Small intestine (tissue), 7 donors: ENCODE measurements at regions not wholly inside any gene's neighbourhood (a gene's known extent, or its start where the extent isn't known, plus 50 kb on each side); places are given as distances from the start of the nearest gene placed in this dataset.

ENCODE experiments used
- DNase-seq, 2 donors: peaks; one replicate each; pipeline versions ENCODE4 v3.0.0 to v3.0.0-alpha.2; 2013
- FAIRE-seq: peaks from 2 replicates; lab custom pipeline; 2012; peaks lifted over from hg19 to GRCh38; lab: Jason Lieb, UNC
- H3K27ac ChIP-seq, 3 donors: one replicate each; pipeline ENCODE4 v1.5.1; 2013; ENCODE audit warnings: low read length in 2 of 3, mild to moderate bottlenecking in 2 of 3, control low read depth in 1 of 3, inconsistent platforms in 1 of 3, low read depth in 1 of 3, moderate library complexity in 1 of 3
- H3K27me3 ChIP-seq, 3 donors: one replicate each; pipeline ENCODE4 v1.6.1; 2013; ENCODE audit warnings: low read length in 3 of 3, inconsistent platforms in 1 of 3; ENCODE audit not compliant: control insufficient read depth in 3 of 3, insufficient read depth in 3 of 3
- H3K36me3 ChIP-seq, 3 donors: one replicate each; pipeline ENCODE4 v1.6.1; 2013; ENCODE audit warnings: low read length in 3 of 3, inconsistent platforms in 1 of 3, low read depth in 1 of 3, mild to moderate bottlenecking in 1 of 3, moderate library complexity in 1 of 3; ENCODE audit not compliant: control insufficient read depth in 3 of 3, insufficient read depth in 2 of 3
- H3K4me1 ChIP-seq, 3 donors: one replicate each; pipeline ENCODE4 v1.6.1; 2013; ENCODE audit warnings: low read length in 2 of 3, inconsistent platforms in 1 of 3, low read depth in 1 of 3, mild to moderate bottlenecking in 1 of 3, moderate library complexity in 1 of 3; ENCODE audit not compliant: control insufficient read depth in 3 of 3, insufficient read depth in 2 of 3
- H3K4me3 ChIP-seq, 3 donors: one replicate each; pipeline ENCODE4 v1.5.1; 2013; ENCODE audit warnings: low read length in 3 of 3, control low read depth in 1 of 3, inconsistent platforms in 1 of 3, low read depth in 1 of 3, mild to moderate bottlenecking in 1 of 3, moderate library complexity in 1 of 3
- H3K9me3 ChIP-seq, 2 donors: one replicate each; pipeline ENCODE4 v1.6.1; 2013; ENCODE audit warnings: low read depth in 1 of 2, low read length in 1 of 2; ENCODE audit not compliant: control insufficient read depth in 2 of 2, insufficient read depth in 1 of 2
- WGBS, 3 donors: extraction: QIAGEN DNeasy Blood & Tissue Kit; methylation state at CpG; one replicate each; pipeline ENCODE4 v1.1.7; 2013; 5-methylcytosine and 5-hydroxymethylcytosine counted together
- donor health status: healthy with polysubstance abuse.
- donor health status: control.
- donor health status: control.
- donor health status: Bipolar disorder and iron deficiency.
- donor health status: healthy.

DNA sequence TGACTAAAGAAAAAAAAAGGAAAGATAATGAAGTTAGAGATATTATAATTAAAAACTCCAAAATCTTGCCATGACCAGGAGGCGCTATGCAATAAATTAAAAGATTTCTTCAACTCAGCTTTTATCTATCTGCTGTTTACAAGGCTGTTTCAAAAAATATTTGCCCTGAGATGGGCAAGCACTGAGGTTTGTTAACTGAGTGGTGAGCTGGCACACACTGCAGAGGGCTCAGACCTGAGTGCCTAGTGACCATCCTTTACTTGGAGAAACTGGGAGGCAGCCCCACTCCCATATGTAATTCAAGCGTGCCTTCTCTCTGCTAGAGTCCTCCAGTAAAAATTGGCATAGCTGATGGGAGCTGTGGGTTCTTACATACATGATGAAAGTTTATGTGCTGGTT, 198.7 kb upstream of the TBC1D5 start:
- Histone ChIP-seq H3K27ac (no peak overlapping the region), H3K36me3 (no peaks in the 10 kb centered on the region), H3K9me3 (no peaks in the 10 kb centered on the region), H3K4me1 (no peaks in the 10 kb centered on the region), H3K4me3 (no peak overlapping the region), H3K27me3 (no peaks in the 10 kb centered on the region)
- no peak for FAIRE-seq
- 87 to 94% (median 94%) methylated on average over 2 of the region's 2 CpGs for WGBS, 3 donors
- no peak for DNase-seq

DNA sequence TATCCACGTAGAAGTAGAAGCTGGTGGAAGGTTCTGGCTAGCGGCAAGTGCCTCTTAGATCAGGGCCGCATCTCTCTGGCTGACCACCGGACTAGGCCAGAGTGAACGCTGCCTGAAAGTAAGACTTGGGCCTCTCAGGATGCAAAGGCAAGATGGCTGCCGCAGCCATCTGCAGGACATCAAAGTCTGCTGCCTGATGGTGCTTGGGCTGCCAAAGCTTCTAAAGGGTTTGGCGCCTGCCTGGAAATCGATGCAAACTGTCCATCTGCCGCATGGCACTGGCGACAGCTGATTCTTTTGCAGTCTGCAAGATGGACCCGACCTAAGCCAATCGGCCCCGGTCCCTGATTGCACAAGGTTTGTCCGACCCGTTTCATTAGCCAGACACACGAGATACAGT, 196.7 kb upstream of the TBC1D5 start:
- WGBS, 3 donors, result 94 to 96% (median 94%) methylated on average over 16 of the region's 16 CpGs
- H3K4me3 ChIP-seq, result no peak overlapping the region
- no peaks in the 10 kb centered on the region for H3K36me3 ChIP-seq
- no peaks in the 10 kb centered on the region for H3K27me3 ChIP-seq
- DNase-seq (no peak), FAIRE-seq (no peak)
- H3K4me1 ChIP-seq, result peaks cover 0 to 4% (median 0%) of the 10 kb centered on the region in 3 donors
- H3K9me3 ChIP-seq, result no peaks in the 10 kb centered on the region
- no peak overlapping the region for H3K27ac ChIP-seq

DNA sequence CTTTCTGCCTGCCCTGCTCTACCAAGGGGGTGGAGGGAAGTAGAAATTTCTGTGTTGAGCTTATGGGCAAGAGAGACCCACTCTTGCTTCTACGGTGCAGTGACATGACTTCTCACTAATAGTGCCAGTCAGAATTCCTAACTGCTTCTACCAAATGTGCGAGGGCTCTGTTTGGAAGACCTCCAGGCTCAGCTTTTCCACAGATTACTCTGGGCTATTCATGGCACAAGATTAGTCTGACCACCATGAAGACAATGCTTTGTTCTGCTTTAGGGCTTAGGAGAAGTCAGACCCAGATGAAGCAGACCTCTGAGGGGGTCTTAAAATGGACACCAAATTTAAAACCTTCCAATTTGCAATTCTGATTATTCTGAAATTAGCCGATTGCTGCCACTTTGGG, 195.9 kb upstream of the TBC1D5 start:
- DNase-seq, result no peak
- Histone ChIP-seq H3K27ac (no peak overlapping the region), H3K9me3 (no peaks in the 10 kb centered on the region), H3K27me3 (no peaks in the 10 kb centered on the region), H3K4me1 (peaks cover 0 to 4% (median 0%) of the 10 kb centered on the region in 3 donors), H3K36me3 (no peaks in the 10 kb centered on the region), H3K4me3 (no peak overlapping the region)
- 83 to 94% (median 88%) methylated on average over 3 of the region's 3 CpGs for WGBS, 3 donors
- FAIRE-seq, result no peak

DNA sequence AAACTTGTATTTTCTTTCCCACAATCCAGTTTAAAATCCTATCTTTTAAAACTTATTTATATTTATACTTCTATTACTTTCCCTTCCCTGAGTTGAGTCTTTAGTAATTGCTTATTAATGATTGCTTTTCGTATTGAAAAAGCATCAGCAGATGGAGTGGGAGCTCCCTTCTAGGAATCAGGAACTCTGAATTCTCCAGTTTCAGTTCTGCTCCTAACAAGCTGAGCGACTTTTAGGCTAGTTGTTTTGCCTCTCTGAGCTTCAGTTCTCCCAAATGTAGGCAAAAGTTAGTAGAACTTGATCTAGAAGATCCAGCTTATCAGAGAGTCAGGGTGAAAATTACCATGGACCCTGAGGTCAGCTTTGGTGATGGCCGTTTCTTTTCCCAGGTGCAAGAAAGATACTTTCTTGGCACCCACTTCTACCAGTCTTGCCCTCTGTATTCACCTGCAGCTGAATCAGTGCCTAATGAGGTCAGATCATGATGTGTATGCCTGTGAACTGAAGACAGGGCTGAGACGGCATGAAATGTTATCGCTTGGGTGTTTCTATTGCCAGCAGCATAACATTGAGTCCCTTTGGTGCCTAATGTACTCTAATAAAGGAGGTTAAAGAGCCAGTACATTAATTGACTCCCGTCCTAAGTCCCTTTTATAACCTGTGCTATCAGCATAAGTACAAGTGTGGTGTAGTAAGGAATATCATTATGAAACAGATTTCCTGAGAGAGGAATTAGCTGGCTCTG, 194.5 kb upstream of the TBC1D5 start:
- no peaks in the 10 kb centered on the region for H3K36me3 ChIP-seq
- no peak overlapping the region for H3K4me3 ChIP-seq
- peaks cover 0 to 4% (median 0%) of the 10 kb centered on the region in 3 donors for H3K4me1 ChIP-seq
- DNase-seq (peak in 1 of 2 donors; percentile 97), FAIRE-seq (no peak)
- H3K27me3 ChIP-seq, result no peaks in the 10 kb centered on the region
- WGBS, 3 donors, result 15 to 56% (median 36%) methylated on average over 6 of the region's 6 CpGs
- peak overlapping the region in 1 of 3 donors; percentile 60 for H3K27ac ChIP-seq
- no peaks in the 10 kb centered on the region for H3K9me3 ChIP-seq

DNA sequence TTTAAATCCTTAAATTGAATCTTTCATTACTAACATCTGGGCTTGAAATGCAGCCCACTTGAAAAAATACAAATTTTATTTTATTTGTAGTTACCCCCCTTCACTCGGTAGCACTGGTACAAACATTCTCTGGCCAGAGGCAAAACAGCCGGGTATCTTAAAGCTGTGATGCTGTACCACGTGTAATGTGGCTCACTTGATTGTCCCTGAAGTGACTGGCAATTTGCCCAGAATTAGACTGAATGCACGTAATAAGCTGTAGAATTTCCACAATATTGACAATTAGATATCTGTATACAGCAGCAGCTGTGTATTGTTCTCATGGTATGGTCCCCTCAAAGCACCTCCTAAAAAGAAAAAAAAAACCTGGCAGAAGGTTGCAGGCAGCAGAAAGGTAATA, 192.8 kb upstream of the TBC1D5 start:
- FAIRE-seq, result no peak
- H3K4me1 ChIP-seq, result peaks cover 0 to 4% (median 0%) of the 10 kb centered on the region in 3 donors
- peak in 1 of 2 donors; percentile 88 for DNase-seq
- no peaks in the 10 kb centered on the region for H3K27me3 ChIP-seq
- no peak overlapping the region for H3K4me3 ChIP-seq
- no peaks in the 10 kb centered on the region for H3K36me3 ChIP-seq
- no peak overlapping the region for H3K27ac ChIP-seq
- H3K9me3 ChIP-seq, result no peaks in the 10 kb centered on the region
- 5 to 29% (median 22%) methylated on average over 4 of the region's 4 CpGs for WGBS, 3 donors

DNA sequence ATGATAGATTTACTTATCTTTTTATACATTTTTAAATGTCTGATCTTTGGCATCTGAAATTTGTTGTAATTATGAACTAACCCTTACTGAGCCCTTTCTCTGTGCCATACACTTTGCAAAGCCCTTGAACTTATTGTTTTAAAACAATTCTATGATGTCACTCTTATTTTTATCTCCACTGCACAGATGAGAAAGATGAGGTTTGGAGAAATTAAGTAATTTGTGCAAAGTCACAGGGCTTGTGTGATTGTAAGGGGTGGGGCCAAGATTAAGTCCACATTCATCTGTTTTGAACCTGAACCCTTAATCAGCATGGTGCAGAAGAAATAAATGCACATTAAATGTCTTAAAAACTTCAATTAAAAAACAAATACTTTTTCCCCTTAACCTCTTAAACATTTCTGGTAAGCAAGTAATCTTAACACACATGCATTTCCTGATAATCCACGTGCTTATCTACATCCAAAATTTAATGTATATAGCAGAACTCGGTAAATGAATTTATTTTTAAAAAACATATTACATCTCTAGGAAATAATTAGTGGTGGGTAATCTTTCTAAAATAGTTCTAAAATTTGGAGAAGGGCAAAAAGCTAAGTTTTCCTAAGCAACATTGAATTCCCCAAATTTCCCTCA, 189.8 kb upstream of the TBC1D5 start:
- FAIRE-seq (no peak), DNase-seq (no peak)
- 73 to 77% (median 76%) methylated on average over 2 of the region's 2 CpGs for WGBS, 3 donors
- Histone ChIP-seq H3K4me3 (no peak overlapping the region), H3K27ac (no peak overlapping the region), H3K27me3 (no peaks in the 10 kb centered on the region), H3K4me1 (peaks cover 0 to 4% (median 0%) of the 10 kb centered on the region in 3 donors), H3K9me3 (no peaks in the 10 kb centered on the region), H3K36me3 (no peaks in the 10 kb centered on the region)

DNA sequence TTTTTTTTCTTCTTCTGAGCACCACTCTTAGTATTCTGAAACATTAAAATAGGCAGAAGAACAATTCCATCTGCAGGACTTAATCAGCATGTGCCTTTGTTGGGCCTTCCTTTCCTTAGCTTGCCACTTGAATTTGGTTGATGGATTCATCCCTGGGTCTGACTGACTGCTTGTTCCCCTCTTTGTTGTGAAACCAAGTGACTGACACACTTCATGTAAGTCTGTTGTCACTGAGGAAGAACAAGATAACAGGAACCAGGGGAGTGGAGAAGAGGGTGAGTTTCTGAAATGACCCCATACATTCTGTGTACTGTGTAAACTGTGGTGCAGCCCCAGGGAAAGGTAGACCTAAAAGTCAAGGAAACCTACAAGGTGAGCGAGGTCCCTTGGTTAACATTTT, 188.7 kb upstream of the TBC1D5 start:
- no peaks in the 10 kb centered on the region for H3K9me3 ChIP-seq
- FAIRE-seq (no peak), DNase-seq (no peak)
- H3K27ac ChIP-seq, result no peak overlapping the region
- no peaks in the 10 kb centered on the region for H3K36me3 ChIP-seq
- 84 to 100% (median 88%) methylated on average over 1 of the region's 1 CpG for WGBS, 3 donors
- peaks cover 0 to 4% (median 0%) of the 10 kb centered on the region in 3 donors for H3K4me1 ChIP-seq
- H3K27me3 ChIP-seq, result no peaks in the 10 kb centered on the region
- H3K4me3 ChIP-seq, result no peak overlapping the region

DNA sequence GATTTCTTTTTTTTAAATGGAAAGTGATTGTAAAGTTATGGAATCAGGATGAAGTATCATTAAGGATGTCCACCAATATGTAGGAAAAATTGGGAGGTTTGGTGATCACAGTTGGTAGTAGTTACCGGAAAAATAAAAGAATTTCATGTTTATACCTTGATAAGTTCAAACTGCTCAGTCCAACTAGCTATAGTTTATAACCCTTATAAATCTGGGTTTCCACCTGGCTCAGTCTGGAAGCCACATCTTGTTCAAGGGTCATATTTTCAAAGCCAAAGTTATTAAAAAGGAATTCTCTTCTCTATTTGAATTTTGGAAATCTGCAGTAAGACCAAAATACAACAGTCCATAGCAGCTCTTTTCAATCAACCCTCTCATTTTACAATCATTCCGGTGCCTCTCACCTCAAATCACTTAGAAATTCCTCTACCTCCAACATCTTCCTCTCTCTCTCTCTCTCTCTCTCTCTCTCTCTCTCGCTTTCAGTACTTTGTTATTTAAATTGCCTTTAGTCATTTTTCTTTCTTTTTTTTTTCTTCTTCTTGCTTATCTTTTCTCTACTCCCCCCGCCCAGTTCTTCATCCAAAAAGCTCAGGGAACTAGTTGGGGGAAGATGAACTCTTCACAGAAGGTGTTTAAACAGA, 186.2 kb upstream of the TBC1D5 start:
- no peaks in the 10 kb centered on the region for H3K27me3 ChIP-seq
- DNase-seq, result peak in 1 of 2 donors; percentile 21
- FAIRE-seq, result no peak
- H3K27ac ChIP-seq, result no peak overlapping the region
- H3K4me1 ChIP-seq, result no peaks in the 10 kb centered on the region
- no peaks in the 10 kb centered on the region for H3K9me3 ChIP-seq
- WGBS, 3 donors, result 19 to 61% (median 39%) methylated on average over 4 of the region's 4 CpGs
- H3K36me3 ChIP-seq, result no peaks in the 10 kb centered on the region
- no peak overlapping the region for H3K4me3 ChIP-seq
